Adrenal gland (tissue), 5 donors: ENCODE measurements at regions not wholly inside any gene's neighbourhood (a gene's known extent, or its start where the extent isn't known, plus 50 kb on each side); places are given as distances from the start of the nearest gene placed in this dataset.

ENCODE experiments used
- POLR2A ChIP-seq, 2 donors: fragments of 450-650 bp; IDR thresholded peaks; one replicate each; pipeline ENCODE4 v1.6.1; 2017; ENCODE audit warnings: antibody characterized with exemption in 2 of 2, mild to moderate bottlenecking in 2 of 2, moderate library complexity in 1 of 2
- TF ChIP-seq, protein P1 (sequence below), 6 experiments: fragments of 450-650 bp in 4 of 6; fragments of 200-600 bp in 2 of 6; sonication (generic) in 1 of 6; IDR thresholded peaks; 1 replicate in 5 of 6; 2 replicates in 1 of 6; pipeline versions ENCODE4 v1.5.1 to v1.8.0; 2016 to 2021; ENCODE audit warnings: antibody characterized with exemption in 6 of 6, mild to moderate bottlenecking in 2 of 6, moderate library complexity in 1 of 6
- donor health status: DM: no; HTN: no; CAD: no.

DNA sequence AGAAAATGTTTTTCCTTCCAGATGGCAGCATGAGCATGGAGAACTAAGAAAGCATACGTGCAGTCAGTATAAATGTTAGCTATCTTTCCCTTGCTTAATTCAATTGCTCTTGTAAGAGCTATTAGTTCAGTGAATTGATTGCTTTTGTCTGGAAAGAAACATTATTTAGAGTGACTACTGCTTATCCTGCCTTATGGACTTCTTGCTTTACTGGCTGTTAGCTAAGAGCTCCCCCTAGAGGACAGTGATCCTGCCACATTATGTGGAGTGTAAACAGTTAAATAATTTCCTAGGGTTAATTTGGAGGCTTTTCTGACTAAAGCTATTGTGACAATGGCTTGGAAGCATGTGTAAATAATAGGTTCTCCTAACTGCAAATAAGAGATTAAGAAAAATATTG is 1402.4 kb downstream of the FAM133A start:
- TF ChIP-seq, protein P1, sequence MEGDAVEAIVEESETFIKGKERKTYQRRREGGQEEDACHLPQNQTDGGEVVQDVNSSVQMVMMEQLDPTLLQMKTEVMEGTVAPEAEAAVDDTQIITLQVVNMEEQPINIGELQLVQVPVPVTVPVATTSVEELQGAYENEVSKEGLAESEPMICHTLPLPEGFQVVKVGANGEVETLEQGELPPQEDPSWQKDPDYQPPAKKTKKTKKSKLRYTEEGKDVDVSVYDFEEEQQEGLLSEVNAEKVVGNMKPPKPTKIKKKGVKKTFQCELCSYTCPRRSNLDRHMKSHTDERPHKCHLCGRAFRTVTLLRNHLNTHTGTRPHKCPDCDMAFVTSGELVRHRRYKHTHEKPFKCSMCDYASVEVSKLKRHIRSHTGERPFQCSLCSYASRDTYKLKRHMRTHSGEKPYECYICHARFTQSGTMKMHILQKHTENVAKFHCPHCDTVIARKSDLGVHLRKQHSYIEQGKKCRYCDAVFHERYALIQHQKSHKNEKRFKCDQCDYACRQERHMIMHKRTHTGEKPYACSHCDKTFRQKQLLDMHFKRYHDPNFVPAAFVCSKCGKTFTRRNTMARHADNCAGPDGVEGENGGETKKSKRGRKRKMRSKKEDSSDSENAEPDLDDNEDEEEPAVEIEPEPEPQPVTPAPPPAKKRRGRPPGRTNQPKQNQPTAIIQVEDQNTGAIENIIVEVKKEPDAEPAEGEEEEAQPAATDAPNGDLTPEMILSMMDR (IDR thresholded peaks at IDR 0.05), result peak in 3 of 6 experiments; percentile 13 to 41 (median 17)
- TF ChIP-seq POLR2A (IDR thresholded peaks at IDR 0.05), result no peak
